ENCODE measurements at regions not wholly inside any gene's neighbourhood (a gene's known extent, or its start where the extent isn't known, plus 50 kb on each side); places are given as distances from the start of the nearest gene placed in this dataset.

GRCh38 chr4:28555866-28556265 is 1695.2 kb downstream of the STIM2 start:
- no peaks in the 10 kb centered on the region for H3K27me3 Mint-ChIP-seq (ENCODE audit: insufficient read depth, low read depth, poor library complexity)
- peaks cover 3% of the 10 kb centered on the region; the same call in 1 of the 3 replicates for H3K9me3 Mint-ChIP-seq
- H4K20me1 ChIP-seq (replicated peaks; ENCODE audit: insufficient read depth), result no peaks in the 10 kb centered on the region
- no peaks in the 10 kb centered on the region for H3F3A ChIP-seq (replicated peaks; ENCODE audit: low read depth)
- H2AFZ ChIP-seq, result no peak overlapping the region
- no peak overlapping the region for H3K4me3 ChIP-seq
- DNase-seq (ENCODE audit: low spot score), result no peak
- no peak for ATAC-seq
- H3K27ac ChIP-seq (ENCODE audit: low read depth), result no peak overlapping the region
- H3K9me2 ChIP-seq (ENCODE audit: insufficient read depth), result no peaks in the 10 kb centered on the region
- no peak overlapping the region for H3K4me3 Mint-ChIP-seq
- no peaks in the 10 kb centered on the region for H3K36me3 Mint-ChIP-seq (ENCODE audit: low read depth)
- no peaks in the 10 kb centered on the region for H3K4me1 Mint-ChIP-seq
- no peaks in the 10 kb centered on the region for H3K79me2 ChIP-seq (replicated peaks; ENCODE audit: insufficient read depth)
- no peaks in the 10 kb centered on the region for H3K4me1 ChIP-seq (ENCODE audit: insufficient read depth)
- H3K36me3 ChIP-seq (ENCODE audit: insufficient read depth), result no peaks in the 10 kb centered on the region
- no peaks in the 10 kb centered on the region for H3K27me3 ChIP-seq (ENCODE audit: insufficient read depth)
- no peak for TF ChIP-seq JUNB (IDR thresholded peaks at IDR 0.05; ENCODE audit: unreplicated experiment)
- no peak for TF ChIP-seq POLR2AphosphoS5 (IDR thresholded peaks at IDR 0.05; ENCODE audit: low read depth)
- no peak for TF ChIP-seq EZH2 (IDR thresholded peaks at IDR 0.05; ENCODE audit: low read depth, unreplicated experiment)
- TF ChIP-seq EZH2phosphoT487 (IDR thresholded peaks at IDR 0.05; ENCODE audit: unreplicated experiment), result no peak
- TF ChIP-seq REST (IDR thresholded peaks at IDR 0.05; ENCODE audit: unreplicated experiment), result no peak
- H3K27ac Mint-ChIP-seq, result no peak overlapping the region
- H3K4me2 ChIP-seq, result no peak overlapping the region

- no peaks in the 10 kb centered on the region for H3K27me3 Mint-ChIP-seq (ENCODE audit: insufficient read depth, low read depth, poor library complexity)
- H3K36me3 Mint-ChIP-seq (ENCODE audit: low read depth), result no peaks in the 10 kb centered on the region
- Histone ChIP-seq H3K27ac (ENCODE audit: low read depth) (no peak overlapping the region), H3K4me2 (no peak overlapping the region), H3K4me1 (ENCODE audit: insufficient read depth) (no peaks in the 10 kb centered on the region), H2AFZ (peak overlapping the region; percentile 9; the same call in 1 of the 2 replicates), H4K20me1 (replicated peaks; ENCODE audit: insufficient read depth) (no peaks in the 10 kb centered on the region), H3K79me2 (replicated peaks; ENCODE audit: insufficient read depth) (no peaks in the 10 kb centered on the region), H3K4me3 (no peak overlapping the region), H3F3A (replicated peaks; ENCODE audit: low read depth) (no peaks in the 10 kb centered on the region), H3K27me3 (ENCODE audit: insufficient read depth) (no peaks in the 10 kb centered on the region), H3K9me2 (ENCODE audit: insufficient read depth) (no peaks in the 10 kb centered on the region), H3K36me3 (ENCODE audit: insufficient read depth) (no peaks in the 10 kb centered on the region)
- no peak overlapping the region for H3K27ac Mint-ChIP-seq
- peaks cover 3% of the 10 kb centered on the region; the same call in 1 of the 3 replicates for H3K9me3 Mint-ChIP-seq
- no peak overlapping the region for H3K4me3 Mint-ChIP-seq
- H3K4me1 Mint-ChIP-seq, result no peaks in the 10 kb centered on the region
- no peak for DNase-seq (ENCODE audit: low spot score)
- ATAC-seq, result no peak
- TF ChIP-seq ZNF462 (CRISPR knock-in tag; IDR thresholded peaks at IDR 0.05), result no peak
- TF ChIP-seq ETS1 (IDR thresholded peaks at IDR 0.05), result no peak
- TF ChIP-seq ZNF114 (CRISPR knock-in tag; IDR thresholded peaks at IDR 0.05), result no peak
- TF ChIP-seq CREB1 (CRISPR knock-in tag; IDR thresholded peaks at IDR 0.05; ENCODE audit: low read depth), result no peak
Observed at GRCh38 chr4:28557755-28558154, 1697.1 kb downstream of the STIM2 start.
